GM18519 (cell line): ENCODE measurements at regions not wholly inside any gene's neighbourhood (a gene's known extent, or its start where the extent isn't known, plus 50 kb on each side); places are given as distances from the start of the nearest gene placed in this dataset.
"Not testable (repeated sequence)": the region's sequence is repeated elsewhere in the genome, so short reads cannot be mapped to it uniquely, and the experiment has no call there.

ENCODE experiments used
- ATAC-seq: cut with Tn5 transposase; IDR thresholded peaks from one replicate; pipeline ENCODE4 v1.9.1; 2021; ENCODE audit warnings: mild to moderate bottlenecking, moderate library complexity; ENCODE audit not compliant: unreplicated experiment, low FRiP score

GRCh38 chr20:50323777-50324775 is 133.4 kb downstream of the CEBPB start:
- ATAC-seq, result no peak

GRCh38 chr20:50325215-50325614 is 134.6 kb downstream of the CEBPB start:
- ATAC-seq, result no peak

- ATAC-seq, result no peak
These were observed 135.0 kb downstream of the CEBPB start for GRCh38 chr20:50325651-50326050.

GRCh38 chr20:50327666-50328065 is 137.0 kb downstream of the CEBPB start:
- ATAC-seq, result no peak

GRCh38 chr20:50328222-50328979 is 137.8 kb downstream of the CEBPB start:
- no peak for ATAC-seq

- ATAC-seq, result no peak
These were observed 138.6 kb downstream of the CEBPB start for GRCh38 chr20:50328996-50329898.

- ATAC-seq, result no peak
These were observed 139.4 kb downstream of the CEBPB start for GRCh38 chr20:50329981-50330503.

- ATAC-seq, result no peak
These were observed 140.1 kb downstream of the CEBPB start for GRCh38 chr20:50330504-50331313.

GRCh38 chr20:50331469-50332363 is 141.1 kb downstream of the CEBPB start:
- no peak for ATAC-seq

GRCh38 chr20:50332491-50332980 is 141.9 kb downstream of the CEBPB start:
- ATAC-seq, result no peak

- no peak for ATAC-seq
These were observed 142.6 kb downstream of the CEBPB start for GRCh38 chr20:50333131-50333670.

- ATAC-seq, result no peak
These were observed 143.2 kb downstream of the CEBPB start for GRCh38 chr20:50333812-50334211.

GRCh38 chr20:50334512-50334911 is 143.9 kb downstream of the CEBPB start:
- not testable (repeated sequence) for ATAC-seq

GRCh38 chr20:50335105-50335504 is 144.5 kb downstream of the CEBPB start:
- ATAC-seq, result peak; percentile 56

GRCh38 chr20:50335866-50336265 is 145.2 kb downstream of the CEBPB start:
- no peak for ATAC-seq

GRCh38 chr20:50336661-50337060 is 146.0 kb downstream of the CEBPB start:
- ATAC-seq, result no peak

- no peak for ATAC-seq
These were observed 147.2 kb downstream of the CEBPB start for GRCh38 chr20:50337521-50338466.
